HG02884 (cell line): ENCODE measurements at regions not wholly inside any gene's neighbourhood (a gene's known extent, or its start where the extent isn't known, plus 50 kb on each side); places are given as distances from the start of the nearest gene placed in this dataset.

Experiments used
- ATAC-seq: cut with Tn5 transposase; IDR thresholded peaks from one replicate; pipeline ENCODE4 v1.9.1; 2021; ENCODE audit warnings: mild to moderate bottlenecking, moderate library complexity; ENCODE audit not compliant: unreplicated experiment

DNA sequence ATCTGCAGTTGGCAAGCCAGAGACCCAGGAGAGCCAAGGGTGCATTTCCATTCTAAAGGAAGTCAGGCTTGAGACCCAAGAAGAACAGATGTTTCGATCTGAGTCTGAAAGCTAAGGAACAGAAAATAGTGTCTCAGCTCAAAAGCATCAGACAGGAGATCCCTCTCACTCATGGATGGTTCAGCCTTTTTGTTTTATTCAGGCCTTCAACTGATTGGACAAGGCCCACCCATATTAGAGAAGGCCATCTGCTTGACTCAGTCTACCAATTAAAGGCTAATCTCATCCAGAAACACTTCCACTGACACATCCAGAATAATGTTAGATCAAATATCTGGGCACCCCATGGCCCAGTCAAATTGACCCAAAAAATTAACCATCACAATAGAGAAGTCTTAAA is 255.0 kb downstream of the TXNL1 start:
- ATAC-seq, result no peak

DNA sequence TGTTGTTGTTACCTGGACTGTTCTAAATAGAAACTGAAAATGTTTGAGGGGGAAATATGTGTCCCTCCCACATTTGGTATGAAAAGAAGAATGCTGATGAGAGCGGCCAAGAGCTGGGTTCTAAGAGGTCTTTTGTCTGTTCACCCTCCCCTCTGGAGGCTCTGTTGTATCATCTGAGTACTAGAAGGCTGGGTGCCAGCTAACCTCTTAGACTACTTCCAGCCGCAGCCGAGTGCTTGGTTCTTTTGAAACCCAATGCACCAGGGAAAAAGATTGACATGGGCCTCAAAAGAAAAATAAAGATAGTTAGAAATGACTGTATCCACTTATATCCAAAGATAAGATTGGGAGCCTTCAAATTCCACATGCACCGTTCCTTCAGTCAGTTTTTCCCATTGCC is 255.9 kb downstream of the TXNL1 start:
- ATAC-seq, result no peak

DNA sequence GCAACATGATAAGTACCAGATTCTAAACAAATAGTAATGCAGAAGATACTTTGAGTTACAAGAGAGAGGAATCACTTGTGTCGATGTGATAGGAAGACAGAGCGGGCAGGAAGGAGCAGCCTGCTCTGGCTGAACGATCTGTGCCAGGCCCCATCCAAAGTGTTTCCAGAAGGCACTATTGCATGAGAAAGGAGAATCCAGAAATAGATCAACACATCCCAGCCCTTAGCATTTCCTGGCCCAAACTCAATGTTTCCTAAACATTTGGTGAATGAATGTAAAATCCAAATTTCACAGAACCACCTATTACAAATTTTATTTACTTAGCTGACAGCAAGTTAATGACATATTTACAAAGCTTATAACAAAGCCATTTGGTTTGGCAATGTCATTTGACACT is 257.2 kb downstream of the TXNL1 start:
- no peak for ATAC-seq

DNA sequence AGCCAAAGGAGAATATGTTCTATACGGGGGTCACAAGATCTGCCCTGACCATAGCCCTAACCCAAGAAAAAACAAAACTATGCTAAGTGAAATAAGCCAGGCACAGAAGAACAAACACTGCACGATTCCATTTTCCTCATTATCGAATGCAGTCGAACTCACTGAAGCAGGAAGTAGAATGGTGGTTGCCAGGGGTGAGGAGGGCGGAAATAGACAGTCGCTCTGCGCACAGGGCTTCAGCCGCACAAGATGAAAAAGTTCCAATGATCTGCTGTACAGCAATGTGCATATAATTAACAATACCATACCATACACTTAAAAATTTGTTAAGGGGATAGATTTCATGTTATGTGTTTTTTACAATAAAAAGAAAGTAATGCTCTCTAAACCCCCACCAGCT is 257.7 kb downstream of the TXNL1 start:
- no peak for ATAC-seq

DNA sequence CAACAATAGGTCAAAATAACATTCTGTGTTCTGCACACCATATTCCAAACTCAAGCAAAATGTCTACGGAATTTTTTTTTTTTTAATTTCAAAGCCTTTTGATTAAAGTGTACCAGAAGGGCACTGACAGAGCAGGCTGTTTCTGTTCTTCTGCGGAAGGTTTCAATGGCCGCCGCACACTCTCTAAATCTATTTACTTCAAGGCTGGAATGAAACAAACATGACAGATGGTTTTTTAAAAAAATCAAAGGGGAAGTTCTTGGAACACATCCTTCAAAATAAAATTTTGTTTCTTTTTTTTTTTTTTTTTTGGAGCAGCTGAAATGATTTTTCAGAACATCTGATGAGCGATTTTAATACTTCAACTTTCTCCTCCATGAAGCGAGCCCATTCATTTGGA is 259.1 kb downstream of the TXNL1 start:
- ATAC-seq, result no peak

DNA sequence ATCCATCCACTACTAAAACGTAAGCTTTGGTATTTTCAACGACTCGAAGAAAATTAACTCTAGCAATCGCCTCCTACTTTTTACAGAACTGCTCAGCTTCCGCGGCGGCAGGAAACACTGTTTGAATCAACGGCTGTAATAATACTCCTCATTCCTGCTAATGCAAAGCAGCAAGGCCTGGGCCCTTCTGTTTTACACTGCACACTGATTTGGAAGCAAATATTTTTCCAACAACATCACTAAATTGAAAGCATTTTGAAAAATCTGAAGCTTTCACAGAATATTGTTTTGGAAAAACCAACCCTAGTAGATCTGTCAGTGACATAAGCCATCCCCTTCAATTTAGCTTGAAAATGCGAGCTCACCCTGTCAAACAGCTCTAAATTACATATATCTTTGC is 261.2 kb downstream of the TXNL1 start:
- ATAC-seq, result no peak

DNA sequence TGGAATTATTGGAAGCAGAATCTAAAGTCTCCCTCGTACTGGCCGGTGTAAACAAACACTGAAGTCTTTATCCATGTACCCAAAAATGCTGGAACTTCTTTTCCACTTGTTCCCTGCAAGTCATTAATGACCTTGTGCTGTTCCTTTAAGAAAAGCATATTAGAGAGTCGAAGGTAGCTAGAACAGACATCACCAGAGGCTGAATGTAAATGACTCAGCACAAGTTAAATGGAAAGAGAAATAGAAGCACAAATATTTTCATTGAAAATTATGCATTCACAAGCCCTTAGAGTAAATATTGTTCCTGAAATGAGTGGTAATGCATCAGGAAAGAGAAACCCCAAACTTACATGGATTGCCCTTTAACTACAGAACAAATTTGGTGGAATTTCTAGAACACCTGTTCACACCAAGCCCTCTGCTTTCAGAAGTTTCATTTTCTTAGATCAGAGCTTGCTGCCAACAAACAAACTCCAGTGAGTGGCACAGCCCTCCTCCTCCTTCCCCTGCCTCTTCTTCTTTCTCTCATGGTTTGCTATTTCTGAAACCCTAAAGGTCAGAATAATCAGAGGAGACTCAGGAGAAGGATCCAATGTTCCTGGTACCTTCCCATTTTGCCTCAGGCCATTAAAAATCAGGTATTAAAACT is 264.3 kb downstream of the TXNL1 start:
- ATAC-seq, result no peak

DNA sequence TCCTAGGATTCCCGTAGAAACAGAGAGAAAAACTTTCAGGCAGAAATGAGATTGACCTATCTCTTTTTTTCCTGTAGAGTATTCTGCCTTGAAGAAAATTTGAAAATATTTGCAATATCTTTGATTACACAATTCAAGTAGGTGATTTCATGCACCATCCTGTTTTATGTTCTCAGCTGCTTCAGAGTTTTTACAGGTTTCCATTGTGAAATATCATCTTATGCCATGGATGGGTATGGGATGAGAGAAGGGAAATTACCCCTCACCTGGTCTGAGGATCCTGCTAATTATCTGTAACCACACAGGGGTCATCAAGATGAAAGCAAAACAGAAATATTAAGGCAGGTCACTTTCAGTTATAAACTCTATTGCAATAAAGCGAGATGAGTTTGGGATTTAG is 264.8 kb downstream of the TXNL1 start:
- no peak for ATAC-seq

DNA sequence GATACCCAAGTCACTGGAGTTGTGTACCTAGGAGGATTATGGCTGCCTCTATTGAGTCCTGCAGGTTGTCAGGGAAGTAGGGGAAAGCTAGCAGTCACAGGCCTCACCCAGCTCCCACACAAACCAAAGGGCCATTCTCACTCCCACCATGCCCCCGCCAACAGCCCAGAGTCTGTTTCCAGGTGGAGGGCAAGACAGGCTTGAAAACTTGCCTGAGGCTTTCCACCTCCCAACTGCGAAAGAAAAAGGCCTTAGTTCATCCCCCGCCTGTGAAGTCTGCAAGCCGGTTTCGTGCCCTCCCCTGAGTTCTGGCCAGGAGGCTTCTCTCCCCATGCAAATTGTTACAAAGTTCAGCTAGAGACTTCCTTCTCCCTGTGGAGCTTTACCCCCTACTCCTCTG is 270.3 kb downstream of the TXNL1 start:
- ATAC-seq, result no peak

DNA sequence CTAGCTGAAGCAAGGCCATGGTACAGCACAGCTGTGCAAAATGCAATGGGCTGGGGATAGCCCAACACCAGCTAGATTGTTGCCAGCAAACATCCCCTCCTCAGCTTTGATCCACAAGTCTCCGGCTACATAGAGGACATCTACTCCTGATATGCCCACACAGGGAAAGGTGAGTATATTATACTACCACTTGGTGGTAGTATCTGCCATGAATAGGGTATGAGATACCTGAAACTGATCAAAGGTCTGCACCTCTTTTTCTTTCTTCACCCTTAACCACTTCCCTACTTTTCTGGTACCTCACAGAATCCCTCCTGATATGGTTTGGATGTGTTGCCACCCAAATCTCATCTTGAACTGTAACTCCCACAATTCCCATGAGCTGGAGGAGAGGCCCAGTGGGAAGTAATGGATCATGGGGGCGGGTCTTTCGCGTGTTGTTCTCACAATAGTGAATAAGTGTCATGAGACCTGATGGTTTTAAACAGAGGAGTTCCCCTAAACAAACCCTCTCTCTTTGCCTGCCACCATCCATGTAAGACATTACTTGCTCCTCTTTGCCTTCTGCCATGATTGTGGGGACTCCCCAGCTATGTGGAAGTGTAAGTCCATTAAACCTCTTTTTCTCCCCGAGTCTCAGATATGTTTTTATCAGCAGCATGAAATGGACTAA is 279.6 kb downstream of the TXNL1 start:
- ATAC-seq, result no peak

DNA sequence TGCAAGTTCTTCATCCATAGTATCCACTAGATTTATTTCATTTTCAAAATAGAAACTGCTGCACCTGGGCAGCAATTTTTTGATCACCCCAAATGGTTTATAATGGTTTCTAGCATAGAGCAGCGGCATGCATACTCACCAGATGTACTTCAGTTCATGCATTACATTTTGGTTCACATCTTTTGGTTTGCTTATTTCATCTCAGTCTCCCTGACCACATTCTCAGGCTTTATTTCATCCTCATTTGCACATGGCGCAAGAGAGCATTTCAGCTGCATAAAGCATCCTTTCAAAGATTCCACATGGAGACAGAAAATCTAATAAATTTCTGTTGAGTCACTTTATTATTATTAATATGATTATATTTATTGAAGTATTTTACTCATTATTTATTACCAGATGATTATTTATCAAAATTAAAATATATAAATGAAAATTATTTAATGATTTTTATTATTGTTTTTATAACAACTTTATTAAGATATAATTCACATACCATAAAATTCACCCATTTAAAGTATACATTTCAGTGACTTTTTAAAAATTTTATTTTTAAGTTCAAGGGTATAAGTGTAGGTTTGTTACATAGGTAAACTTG is 284.6 kb downstream of the TXNL1 start:
- ATAC-seq, result no peak

DNA sequence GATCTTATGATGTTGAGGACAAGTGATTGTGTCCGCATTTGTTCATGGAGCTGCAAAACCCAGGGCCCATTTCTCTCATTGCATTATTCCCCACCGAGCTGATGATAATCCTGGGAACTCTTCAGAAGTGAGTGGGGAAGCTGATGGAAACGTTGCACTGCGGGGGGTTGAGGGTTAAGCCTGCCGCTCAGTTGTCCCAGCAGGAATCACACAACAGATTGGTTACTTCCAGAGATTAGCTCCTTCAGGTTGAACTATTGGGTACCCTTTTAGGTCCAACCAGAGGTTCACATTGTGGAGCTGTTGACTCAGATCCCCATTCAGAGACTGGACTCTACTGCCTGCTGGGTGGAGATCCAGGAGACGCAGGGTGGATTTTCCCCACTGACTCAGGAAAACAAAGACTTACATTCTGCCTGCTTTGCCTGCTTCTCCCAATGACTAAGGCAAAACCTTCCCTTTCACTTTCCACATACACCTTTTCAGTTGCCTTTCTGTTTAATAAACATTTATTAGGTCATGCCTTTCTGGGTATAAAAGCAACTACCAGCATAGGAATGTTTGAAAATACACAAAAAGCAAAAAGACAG is 286.4 kb downstream of the TXNL1 start:
- no peak for ATAC-seq

DNA sequence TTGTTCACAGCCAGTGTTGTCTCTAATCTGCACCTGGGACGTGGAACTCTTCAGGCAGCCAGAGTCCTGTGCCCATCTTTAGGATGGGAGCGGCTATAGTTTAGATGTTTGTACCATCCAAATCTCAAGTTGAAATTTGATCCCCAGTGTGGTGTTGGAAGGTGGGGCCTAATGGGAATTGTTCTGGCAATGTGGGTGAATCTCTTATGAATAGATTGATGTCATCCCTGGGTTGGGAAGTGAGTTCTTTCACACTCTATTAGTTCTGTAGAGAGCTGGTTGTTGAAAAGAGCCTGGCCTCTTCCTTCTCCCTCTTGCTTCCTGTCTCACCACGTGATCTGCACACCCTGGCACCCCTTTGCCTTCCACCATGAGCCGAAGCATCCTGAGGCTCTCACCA is 300.9 kb downstream of the TXNL1 start:
- ATAC-seq, result no peak

DNA sequence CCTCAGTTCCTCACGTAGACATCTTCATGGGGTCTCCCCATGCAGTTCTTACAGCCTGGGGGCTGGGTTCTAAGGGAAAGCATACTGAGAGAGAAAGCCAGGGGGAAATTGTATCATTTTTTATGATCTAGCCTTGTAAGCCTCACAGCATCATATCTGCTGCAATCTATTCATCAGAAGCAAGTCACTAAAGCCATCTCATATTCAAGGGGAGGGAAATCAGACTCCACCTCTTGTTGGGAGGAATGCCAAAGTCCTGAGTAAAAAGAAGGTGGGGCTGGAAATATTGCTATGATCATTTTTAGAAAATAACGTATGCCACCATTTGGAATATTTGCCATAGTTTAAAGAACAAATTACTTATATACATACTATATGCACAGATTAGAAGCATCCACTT is 304.6 kb downstream of the TXNL1 start:
- no peak for ATAC-seq

DNA sequence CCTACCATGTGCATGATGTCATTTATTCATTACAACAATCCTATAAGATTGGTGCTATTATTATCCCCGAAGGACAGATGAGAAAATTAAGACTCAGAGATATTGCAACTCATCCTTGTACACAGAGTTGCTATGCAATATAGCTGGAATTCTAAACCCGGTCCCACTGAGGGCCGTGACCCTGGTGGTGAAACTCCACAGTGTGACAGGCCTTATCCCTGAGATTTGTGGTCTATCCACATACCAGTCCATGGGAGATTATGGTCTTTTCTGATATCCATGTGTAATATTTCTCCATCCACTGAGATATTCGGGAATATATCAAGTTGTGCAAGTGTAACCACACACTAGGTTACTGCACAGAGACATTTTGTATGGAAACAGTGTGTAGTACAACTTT is 305.2 kb downstream of the TXNL1 start:
- no peak for ATAC-seq

DNA sequence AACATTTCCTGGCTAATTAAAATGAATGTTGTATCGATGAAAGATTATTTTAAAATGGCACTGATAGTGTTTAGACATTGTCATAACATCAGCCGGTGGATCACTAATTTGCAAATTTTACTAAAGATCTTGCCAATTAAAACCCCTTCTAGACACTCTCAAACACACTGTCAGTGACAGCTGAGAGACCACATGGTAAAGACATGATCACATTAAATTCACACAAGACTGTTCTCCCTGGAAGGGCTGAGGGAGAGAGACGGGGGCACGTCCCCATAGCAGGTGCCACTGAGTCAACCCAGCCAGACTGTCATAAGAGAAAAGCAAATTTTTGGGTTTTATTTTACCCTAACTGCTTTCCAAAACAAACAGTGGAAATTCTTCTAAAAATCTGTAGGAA is 306.0 kb downstream of the TXNL1 start:
- ATAC-seq, result no peak

DNA sequence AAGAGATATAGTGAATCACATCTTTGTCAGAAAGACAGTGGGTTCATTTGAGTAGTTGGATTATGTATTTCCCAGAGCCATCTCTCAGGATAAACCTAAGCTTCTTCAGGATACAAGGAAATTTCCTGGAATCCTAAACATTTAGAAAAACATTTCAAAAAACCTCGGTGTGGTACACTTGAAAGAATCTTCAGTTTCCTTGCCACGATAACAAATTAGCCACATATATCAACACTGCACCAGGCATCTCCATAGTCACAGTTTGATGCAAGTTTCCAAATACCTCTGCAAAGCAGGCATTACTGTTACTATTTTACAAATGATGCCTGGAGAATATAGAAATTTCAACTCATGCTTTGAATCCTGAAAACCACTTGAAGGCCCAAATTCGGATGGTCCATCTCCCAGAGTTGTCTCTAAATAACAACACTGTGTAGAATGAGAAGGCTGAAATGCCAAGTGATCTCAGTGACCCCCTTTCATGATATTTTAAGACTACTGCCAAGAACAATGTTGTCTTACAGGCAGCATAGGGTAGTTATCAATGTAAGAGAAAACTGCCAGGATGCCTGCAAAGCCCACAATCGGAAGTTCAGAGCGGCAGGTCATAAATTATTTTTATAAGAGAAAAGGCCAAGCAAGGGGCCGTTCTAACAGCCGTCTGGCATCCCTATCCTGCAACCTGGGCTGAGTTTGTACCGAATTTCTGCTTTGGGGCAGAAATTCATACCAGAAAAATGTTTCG is 307.9 kb downstream of the TXNL1 start:
- ATAC-seq, result no peak

DNA sequence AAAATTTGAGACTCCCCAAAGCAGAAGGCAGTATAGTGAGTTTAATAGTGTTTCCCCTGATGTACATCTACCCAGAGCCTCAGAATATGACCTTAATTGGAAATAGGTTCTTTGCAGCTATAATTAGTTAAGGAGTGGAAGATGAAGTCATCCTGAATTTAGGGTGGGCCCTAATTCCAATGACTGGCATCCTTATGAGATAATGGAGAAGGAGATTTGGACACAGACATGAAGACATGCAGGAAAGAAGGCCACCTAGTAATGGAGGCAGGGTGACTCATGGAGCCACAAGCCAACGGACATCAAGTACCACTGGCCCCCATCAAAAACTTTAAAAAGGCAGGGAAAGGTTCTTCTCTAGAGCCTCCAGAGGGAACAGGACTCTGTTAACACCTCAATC is 308.9 kb downstream of the TXNL1 start:
- no peak for ATAC-seq

DNA sequence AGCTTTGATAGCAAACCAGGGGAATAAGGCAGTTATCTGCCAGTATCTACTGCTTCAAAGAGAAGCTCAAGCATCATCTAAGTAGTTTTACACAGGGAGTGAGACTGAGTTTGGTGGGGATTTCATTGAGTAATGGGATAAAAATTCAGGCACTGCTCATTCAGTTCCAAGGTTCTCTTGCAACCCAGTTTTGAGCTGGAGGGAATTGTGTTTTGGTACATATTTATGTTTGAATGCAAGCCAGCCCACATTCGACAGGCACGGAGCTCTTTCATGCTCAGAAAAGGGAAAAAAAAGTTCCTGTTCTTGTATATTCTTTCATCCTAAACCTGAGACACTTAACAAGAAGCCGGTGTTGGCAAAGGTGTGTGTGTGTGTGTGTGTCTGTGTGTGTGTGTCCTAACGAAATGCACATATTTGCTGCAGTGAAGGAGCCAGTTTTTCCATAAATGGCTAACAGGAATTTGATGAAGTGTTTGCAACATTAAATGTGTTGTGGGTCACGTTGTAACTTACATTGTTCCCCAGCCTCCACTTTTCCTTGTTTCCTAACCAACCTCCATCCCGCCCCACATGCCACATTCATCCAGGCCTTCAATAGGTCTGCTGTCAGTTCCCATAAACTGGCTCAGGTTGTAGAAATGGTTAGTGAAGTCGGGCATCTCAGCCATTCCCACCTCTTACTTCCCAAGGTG is 311.1 kb downstream of the TXNL1 start:
- no peak for ATAC-seq

DNA sequence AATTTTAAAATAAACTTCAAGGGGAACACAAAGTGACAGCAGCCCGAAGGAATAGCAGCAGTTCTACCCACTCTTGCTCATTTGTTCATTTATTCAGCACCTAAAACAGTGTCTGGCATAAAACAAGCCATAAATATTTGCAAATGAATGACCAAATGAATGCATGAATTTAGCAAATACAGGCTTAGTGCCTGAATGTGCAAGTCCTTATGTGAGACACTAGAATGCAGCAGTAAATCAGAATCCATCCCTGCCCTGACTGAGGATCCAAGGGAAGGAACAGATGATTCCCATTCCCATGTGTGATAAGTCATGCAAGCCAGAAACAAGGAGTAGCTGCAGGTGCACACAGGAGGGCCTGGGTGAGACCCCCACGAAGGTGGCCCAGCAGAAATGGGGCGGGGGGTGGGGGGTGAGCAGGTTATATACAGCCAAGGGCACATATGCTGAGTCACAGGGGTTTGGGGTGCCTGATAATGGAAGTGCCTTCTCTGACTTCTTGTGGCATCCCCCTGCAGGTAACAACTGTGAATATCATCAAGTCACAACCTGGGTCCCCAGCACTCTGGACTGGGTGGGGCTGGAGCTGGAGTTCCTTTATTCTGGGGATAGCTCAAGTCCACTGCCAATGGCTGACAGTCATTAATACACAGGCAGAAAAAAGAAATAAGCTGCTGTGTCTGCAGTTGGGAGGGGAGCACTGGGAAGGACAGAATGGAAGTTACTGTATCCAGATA is 311.9 kb downstream of the TXNL1 start:
- no peak for ATAC-seq
